M059J (cell line): ENCODE measurements at regions not wholly inside any gene's neighbourhood (a gene's known extent, or its start where the extent isn't known, plus 50 kb on each side); places are given as distances from the start of the nearest gene placed in this dataset.

Experiments used
- DNase-seq: peaks from one replicate; pipeline ENCODE4 v3.0.0-alpha.2; 2012; ENCODE audit warnings: low read depth

DNA sequence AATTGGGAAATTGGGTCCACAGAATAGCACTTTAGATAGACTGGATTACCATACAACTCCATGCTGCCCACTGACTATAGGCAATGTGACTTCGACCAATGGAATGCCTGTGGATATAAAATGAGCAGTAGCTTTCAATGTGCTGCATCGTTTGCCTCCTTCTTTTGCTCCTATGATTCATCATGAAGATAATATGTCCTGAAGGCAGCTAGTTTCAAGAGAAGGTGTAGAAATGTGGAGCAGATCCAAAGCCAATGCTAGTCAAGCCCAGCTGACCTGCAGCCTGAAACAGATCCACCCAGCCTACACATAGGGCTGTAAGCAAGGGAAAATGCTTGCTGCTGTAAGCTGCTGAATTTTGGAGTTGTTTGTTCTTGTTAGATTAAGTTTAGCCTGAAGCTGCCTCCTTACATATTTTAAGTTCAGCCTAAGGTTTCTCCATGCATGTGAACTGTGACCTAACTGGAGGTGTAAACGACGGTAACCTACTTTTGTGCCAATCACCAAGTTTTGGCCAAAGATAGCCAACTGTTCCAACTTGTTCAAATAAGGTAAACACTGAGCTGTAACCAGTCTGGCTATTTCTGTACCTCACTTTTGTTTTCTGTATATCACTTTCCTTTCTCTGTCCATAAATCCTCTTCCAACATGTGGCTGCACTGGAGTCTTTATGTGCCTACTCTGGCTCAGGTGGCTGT lies 169.1 kb upstream of the AVPR1A start:
- DNase-seq, result peak; percentile 3

DNA sequence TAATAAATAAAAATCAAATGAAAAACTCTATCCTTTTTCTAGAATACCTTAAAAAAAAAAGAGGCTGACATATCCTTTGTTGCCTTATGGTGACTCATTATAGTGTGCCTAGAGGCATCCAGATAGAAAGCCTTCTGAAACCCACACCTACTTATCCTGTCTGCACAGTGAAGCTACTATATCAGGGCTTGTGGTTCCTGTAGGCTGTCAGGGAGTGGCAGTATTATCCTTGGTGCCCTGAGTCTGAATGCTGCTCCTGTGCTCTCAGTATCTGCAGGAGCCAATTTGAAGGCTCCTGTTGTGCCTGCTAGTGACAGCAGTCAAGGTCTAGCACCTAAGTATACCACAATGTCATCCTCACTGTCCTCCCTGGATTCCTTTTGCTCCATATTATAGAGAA lies 168.4 kb upstream of the AVPR1A start:
- peak; percentile 38 for DNase-seq

DNA sequence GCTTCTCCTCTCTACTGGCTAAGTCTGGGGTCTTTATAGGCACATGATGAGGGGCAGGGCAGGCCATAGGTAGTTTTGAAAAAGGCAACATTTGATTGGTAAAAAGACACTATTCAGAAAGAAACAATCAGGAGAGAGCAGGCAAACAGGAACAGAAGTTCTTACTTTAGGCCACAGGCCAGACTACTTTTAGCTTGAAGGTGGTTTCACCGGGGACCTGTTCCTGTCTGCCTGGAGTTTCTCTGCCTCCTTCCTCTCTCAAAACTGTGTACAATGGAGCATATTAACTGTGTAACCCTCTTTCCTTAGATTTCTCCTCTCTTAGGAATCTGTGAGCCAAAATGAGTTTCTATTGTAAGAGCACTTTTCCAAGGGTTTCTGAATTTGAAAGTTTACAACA lies 167.9 kb upstream of the AVPR1A start:
- no peak for DNase-seq

DNA sequence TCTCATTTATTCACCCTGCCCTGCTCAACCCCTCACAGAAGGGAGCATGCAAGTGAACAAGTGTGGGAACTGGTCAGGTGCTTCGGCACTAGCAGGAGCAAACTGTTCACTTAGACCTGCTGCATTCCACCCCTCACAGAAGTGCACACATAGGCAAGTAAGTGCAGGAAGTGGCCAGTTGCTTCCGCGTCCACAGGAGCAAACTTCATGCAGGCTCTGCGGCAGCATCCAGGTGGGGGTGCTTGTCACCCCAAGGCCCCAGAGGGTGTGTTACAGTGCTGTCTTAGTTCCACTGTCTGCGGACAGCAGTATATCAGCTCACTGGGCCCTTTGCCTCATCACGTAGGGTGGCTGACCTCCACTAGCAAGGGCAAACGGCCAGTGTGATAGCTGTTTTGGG lies 167.3 kb upstream of the AVPR1A start:
- DNase-seq, result no peak

DNA sequence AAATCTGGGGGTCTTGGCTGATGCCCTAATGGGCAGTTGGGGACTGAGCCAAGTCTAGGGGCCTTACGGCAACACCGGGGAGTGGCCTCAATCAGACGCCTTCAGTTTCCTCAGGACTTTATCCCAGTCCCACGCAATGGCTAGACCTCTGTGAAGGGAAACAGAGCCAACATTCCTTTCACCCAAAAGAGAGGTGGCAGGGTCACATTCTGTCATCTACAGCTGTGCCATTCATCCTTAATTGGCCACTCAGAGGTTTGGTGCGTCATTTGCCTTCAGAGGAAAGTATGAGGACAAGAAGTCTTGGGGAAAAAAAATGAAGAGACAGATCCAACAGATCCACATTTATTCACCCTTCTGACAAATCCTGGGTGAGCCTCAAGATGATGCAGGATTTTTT lies 166.9 kb upstream of the AVPR1A start:
- DNase-seq, result peak; percentile 16

DNA sequence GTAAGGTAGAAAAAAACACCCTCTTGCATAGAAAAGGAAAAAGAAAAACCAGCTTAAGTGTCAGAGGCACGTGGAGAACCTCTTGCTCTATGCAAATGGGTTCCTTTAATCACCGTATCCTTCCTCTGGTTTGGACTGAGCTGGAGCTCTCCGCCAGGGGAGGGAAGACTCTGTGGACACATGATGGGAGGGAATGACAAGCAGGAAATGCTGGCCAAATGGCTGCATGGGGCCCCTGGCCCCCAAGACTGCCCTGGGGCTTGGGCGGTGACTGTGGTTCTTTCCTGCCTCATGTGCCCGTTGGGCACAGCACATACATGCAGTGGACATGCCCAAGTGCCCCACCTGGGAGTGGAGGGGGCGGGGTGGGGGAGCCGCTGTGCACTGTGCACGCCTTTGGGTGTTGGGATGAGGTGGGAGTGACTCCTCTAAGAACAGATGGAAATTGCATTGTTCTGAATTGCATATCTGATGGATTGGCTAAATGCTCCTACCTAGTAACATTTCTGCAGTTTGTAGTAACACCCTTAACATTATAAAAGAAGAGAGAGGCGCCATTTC lies 166.4 kb upstream of the AVPR1A start:
- DNase-seq, result no peak

DNA sequence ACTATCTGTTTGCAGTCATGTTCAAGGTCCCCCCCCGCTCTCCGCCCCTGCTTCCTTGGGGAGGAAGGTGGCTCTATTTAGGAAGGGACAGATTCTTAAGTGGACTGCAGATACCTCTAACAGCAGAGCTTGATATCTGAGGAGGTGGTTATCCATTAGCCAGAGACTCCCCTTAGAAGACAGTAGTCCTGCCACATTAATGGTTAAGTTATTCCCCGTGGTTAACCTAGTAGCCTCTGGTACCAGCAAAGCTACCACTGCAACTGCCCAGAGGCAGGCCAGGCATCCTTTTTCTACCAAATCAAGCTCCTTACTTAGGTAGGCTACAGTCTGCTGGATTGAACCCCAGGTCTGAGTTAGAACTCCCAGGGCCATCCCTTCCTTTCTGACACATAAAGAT lies 162.1 kb upstream of the AVPR1A start:
- DNase-seq, result no peak

DNA sequence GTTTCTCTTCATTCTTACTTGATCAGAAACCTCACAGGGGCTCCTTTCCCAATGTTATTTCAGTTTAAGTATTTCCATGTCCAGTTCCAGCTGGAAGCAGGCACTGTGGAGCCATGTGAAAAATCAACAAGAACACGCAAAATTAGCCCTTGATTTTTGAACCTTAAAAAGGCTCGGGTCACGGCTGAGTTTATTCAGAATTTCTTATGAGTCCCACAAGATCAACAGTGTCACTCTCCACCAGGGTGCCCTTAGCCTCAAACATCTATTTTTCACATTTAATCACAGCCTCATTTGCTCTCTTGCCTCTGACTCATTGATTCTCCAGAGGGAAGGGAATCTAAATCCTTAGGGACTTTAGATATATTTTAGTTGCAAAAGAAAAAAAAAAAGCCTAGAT lies 157.7 kb upstream of the AVPR1A start:
- DNase-seq, result no peak

DNA sequence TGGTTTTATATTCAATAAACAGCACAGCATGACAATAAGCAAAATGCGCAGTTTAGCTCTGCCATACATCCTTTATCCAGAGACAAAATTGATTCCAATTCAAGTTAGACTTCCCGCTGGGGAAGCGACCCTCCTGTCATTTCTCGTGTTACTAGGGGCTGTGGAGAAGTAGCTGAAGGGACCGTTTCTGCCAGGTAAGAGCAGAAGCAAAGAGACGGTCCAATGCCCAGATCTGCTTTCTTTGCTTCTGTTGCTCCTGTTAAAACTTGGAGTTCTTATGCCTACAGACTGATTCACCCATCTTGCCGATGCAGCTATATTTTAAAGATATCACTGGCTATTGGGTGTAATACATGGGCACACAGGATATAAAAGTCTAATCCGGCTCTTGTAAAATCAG lies 156.8 kb upstream of the AVPR1A start:
- no peak for DNase-seq

DNA sequence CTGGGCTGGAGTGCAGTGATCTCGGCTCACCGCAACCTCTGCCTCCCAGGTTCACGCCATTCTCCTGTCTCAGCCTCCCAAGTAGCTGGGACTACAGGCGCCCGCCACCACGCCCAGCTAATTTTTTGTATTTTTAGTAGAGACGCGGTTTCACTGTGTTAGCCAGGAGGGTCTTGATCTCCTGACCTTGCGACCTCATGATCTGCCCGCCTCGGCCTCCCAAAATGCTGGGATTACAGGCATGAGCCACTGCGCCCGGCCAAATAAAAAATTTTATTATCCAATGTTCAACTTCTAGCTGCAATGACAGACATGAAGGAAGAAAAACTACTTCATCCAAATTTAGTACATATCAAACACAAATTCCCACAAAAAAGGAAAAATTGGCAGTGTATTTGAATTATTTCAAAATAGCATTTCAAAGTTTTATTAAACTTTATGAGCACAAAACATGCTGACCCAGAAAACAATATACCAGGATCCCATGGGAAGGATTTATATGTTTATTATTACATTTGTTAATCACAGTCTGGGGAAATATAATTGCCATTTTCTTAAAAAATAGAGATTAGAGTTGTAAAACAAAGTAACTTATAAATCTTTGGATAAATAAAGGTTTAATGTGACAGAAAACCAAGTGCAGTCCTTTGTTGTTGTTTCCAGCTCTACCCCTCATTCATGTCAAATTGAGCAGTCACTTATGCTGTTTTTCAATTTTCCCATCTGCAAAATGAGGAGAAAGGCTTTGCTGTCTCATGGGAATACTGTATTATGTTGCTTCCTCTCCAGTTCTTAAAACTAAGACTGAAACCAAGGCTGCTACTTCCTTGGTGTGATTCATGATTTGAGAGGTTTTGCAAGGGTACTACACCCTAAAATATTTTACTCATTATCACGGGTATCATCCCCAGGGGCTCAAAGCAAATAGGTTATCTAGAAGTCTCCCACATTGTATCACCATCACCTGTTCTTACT lies 155.2 kb upstream of the AVPR1A start:
- no peak for DNase-seq

DNA sequence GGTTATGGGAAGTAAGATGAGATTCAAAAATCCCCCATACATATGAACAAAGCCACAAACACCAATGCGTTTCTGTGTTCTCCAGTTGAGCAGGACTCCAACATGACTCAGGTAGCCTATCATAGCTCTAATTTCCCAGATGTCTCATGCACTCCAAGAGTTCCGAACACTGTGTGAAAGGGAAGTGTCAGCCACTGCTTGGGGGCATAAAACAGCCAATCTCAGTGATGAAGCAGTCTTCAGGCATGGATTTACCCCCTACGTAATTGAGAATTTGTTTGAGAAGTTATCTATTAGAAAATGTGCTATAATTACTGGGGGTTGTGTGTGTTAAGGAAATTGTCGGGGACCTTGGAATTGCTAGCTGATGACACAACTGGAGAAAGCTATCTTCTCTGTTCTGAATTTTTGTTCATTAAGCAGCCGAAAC lies 153.9 kb upstream of the AVPR1A start:
- DNase-seq, result no peak

DNA sequence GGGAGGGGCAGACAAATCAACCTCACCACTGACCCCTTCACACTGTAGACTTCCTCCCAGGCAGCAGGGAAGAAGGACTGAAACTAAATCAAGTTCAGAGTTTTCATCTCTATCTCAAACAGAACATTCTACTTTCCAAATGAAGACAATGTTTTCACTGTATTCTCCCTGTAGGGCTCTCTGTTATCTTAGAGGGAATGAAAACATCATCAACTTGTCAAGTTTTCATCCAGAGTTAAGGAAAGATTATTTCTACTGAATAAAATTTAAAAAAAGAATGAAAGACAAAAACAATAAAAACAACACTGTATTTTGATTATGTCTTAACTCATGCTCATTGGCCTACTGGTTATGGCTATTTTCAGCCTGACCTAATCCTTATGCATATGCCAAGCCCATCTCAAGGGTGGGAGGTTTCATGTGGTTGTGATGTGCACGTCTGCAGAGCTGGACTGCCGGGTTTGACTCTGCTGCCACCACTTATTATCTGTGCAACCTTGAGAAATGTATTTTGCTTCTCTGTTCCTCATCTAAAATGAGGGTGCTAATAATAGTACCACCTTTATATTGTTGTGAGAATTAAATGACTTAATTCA lies 152.0 kb upstream of the AVPR1A start:
- DNase-seq, result no peak

DNA sequence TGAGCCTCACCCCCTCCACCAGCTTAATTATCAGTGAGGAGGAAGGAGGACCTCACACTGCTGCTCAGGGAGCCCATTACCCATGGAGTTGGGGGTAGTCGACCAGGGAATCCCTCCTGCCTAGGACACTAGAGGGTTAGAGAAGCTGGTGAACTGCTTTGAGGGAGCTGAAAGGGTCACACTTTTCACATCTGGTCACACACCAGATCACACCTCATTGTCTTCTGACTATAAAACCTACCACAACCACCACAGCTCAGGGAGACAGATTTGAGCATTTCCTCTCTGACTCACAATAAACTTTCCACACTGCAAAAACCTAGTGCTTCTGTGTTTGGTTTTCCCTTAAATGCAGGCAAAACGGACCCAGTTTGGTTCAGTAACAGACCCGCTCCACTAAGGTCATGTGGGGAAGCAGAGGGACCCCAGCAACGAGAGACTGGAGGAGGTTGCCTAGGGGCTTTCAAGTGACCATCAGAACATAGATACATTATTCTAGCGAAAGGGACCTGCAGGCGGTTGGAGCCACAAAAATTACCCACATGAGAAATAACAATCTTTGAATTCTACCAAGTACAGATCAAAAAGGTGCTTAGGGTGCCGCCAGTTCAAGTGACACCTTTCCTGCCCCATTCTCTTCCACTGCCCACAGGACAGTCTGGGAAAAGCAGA lies 151.4 kb upstream of the AVPR1A start:
- DNase-seq, result no peak

DNA sequence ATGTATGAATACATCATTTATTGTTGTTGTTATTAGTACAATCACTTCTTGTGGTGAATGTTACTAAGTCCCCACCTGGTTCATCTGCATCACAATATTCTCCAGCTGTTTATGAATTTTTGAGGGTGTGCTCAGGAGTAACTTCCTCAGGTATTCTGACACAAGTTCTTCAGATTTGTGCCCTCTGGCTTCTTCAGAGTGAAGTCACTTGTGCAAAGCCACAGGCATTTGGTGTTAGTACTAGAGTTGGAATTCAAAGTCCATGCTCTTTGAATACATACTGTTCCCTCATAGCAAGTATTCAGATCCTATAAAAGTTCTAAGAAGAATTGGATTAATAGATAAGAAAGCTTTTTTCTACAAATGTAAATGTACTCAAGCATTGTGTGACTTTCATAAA lies 150.3 kb upstream of the AVPR1A start:
- DNase-seq, result no peak

DNA sequence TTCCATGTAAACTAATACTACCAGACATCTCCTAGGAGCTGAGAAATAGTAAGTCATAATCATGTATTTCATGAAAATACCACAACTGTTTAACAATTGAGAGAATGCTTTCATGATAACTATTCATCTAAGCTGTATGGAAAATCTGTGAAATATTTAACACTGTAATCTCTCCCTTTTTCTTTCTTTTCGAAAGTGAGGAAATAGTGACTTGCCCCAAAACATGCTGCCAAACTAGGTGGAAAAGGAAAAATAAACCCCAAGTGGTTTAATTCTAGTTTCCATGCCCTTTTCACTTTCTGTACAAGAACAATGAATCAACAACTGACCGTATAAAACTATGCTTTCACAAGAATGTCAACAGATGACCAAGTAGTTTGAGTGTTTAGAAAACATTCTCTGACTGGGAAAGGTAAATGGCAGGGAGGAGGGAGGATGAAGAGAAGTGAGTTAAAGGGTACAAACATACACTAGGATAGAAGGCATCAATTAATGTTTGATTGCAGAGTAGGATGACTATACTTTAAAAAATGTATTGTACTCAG lies 147.5 kb upstream of the AVPR1A start:
- DNase-seq, result no peak

DNA sequence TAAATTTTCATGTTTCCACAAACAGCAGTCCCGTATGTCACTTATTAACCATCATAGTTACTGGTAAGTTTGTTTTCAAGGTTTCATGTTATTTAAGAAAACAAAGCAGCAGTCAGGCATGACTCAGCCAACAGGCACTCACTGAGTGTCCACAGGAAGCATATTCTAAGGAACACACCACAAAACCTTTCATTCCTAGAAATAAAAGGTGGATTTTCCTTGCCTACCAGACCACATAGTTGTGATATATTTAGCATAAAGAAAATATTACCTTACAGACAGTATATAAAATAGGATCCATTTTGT lies 143.3 kb upstream of the AVPR1A start:
- DNase-seq, result peak; percentile 82

DNA sequence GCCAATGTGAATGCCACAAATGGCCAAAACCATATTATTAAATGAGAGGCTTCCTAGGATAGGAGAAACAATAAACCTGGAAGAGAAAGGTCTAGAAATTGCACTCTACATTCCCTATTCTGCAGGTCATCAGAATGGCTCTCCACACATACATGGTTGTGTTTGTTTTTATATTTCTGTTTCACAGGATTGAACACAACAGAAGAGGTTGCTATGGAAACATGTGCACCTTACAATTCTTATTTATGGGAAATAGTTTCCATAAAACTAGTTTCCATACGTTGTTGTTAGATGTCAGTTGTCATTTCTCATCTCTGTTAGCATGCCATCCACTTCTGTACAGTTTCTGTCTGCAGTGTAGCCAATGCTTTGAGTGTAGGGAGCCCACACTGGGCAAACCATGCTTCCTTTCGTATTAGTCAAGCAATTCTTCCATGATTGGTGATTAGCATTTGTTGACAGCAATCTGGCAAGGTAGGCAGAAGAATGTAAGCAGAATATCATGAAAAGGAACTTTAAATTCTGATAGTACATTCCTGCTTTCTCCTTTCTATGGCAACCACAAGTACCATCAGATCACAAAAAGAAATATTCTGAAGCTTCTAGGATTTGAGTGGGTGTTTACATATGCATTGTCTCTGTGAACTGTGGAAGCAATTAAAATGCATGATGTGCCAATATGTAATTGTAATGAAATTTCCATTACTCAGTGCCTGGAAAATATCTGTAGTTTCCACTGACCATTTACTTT lies 141.6 kb upstream of the AVPR1A start:
- DNase-seq, result no peak

DNA sequence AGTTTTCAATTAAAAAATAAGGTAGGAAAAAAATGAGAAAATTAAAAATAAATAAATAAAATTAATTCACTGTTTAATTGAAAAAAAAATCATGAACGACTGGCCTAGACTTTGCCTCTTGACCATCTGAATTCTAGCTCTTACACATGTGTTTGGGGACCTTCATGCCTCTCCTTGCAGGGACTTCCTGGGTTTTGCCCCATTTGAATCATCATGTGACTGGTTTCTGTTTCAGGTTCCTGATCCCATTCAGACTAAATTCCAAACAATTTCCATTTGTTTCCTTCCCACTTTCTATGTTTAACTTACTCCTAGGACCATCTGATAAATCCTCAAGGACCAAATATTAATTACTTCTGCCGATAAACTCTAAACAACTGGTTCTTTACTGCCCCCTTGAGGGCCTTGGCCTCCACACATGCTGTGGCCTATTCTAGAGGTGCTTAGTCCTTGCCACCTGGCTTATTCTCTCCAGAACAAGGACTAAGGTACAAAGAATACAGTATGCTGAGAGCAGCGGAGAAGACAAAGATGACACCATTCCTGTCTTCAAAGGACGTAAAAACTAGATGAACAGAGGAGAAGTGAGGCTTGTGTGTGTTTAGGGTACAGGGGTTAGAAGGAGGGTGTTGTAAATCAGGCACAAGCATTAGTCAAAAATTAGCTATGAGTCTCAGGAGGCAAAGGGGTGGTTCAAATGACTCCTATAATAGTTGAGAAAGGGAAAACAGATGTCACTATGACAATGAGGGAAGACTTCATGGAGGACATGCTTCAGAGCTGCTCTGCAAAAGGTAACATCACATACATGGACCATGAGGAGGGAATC lies 125.8 kb upstream of the AVPR1A start:
- peak; percentile 34 for DNase-seq

DNA sequence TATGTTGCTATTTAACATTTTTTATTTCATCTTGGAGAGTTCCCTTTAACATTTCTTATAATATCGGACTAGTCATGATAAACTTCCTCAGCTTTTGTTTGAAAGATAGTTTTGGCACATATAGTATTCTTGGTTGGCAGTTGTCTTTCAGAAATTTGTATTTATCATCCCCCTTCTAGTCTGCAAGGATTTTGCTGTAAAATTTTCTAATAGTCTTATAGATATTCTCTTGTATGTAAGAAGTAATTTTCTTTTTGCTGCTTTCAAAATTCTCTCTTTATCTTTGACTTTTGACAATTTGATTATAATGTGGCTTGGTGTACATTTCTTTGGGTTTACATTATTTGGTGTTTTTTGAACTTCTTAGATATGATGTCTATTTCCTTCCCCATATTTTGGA lies 116.0 kb upstream of the AVPR1A start:
- DNase-seq, result no peak

DNA sequence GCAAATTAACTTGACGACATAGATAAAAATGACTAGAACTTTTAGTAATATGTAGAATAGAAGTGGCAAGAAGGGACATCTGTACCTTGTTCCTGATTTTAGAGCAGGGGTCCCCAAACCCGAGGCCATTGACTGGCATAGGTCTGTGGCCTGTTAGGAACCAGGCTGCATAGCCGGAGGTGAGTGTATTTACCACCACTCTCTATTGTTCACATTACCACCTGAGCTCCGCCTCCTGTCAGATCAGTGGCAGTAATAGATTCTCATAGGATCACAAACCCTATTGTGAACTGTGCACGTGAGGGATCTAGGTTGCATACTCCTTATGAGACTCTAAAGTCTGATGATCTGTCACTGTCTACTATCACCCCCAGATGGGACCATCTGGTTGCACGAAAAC lies 113.6 kb upstream of the AVPR1A start:
- no peak for DNase-seq
